Liver (tissue), 8 donors: ENCODE measurements at regions not wholly inside any gene's neighbourhood (a gene's known extent, or its start where the extent isn't known, plus 50 kb on each side); places are given as distances from the start of the nearest gene placed in this dataset.

Experiments used
- DNase-seq: peaks from one replicate; pipeline ENCODE4 v3.0.0-alpha.2; 2017; ENCODE audit warnings: low spot score
- H3K27ac ChIP-seq, 2 donors: one replicate each; pipeline ENCODE4 v1.7.0; 2013; ENCODE audit warnings: inconsistent platforms in 2 of 2, low read length in 2 of 2, control low read depth in 1 of 2, low read depth in 1 of 2, mild to moderate bottlenecking in 1 of 2
- H3K27me3 ChIP-seq, 4 donors: one replicate each; pipeline versions ENCODE4 v1.6.1 to v1.7.0; 2013; ENCODE audit warnings: low read length in 3 of 4, inconsistent platforms in 1 of 4, mild to moderate bottlenecking in 1 of 4, moderate library complexity in 1 of 4; ENCODE audit not compliant: control insufficient read depth in 4 of 4, insufficient read depth in 4 of 4
- H3K36me3 ChIP-seq, 4 donors: one replicate each; pipeline versions ENCODE4 v1.6.1 to v1.7.0; 2013; ENCODE audit warnings: low read length in 3 of 4, mild to moderate bottlenecking in 3 of 4, low read depth in 1 of 4, moderate library complexity in 1 of 4; ENCODE audit not compliant: control insufficient read depth in 4 of 4, insufficient read depth in 3 of 4
- H3K4me1 ChIP-seq, 4 donors: one replicate each; pipeline versions ENCODE4 v1.6.1 to v1.7.0; 2013; ENCODE audit warnings: low read length in 3 of 4, mild to moderate bottlenecking in 3 of 4, moderate library complexity in 1 of 4; ENCODE audit not compliant: control insufficient read depth in 4 of 4, insufficient read depth in 4 of 4
- H3K4me3 ChIP-seq, 3 donors: one replicate each; pipeline versions ENCODE4 v1.6.1 to v1.7.0; 2013; ENCODE audit warnings: low read length in 3 of 3, control low read depth in 1 of 3, low read depth in 1 of 3, mild to moderate bottlenecking in 1 of 3
- H3K9ac ChIP-seq, 2 donors: one replicate each; pipeline ENCODE4 v1.7.0; 2013; ENCODE audit warnings: low read length in 2 of 2, mild to moderate bottlenecking in 2 of 2, moderate library complexity in 2 of 2, control low read depth in 1 of 2, low read depth in 1 of 2
- H3K9me3 ChIP-seq, 4 donors: one replicate each; pipeline versions ENCODE4 v1.6.1 to v1.7.0; 2013; ENCODE audit warnings: low read length in 3 of 4; ENCODE audit not compliant: control insufficient read depth in 4 of 4
- EGR1 ChIP-seq, 2 donors: IDR thresholded peaks; 2 replicates each; pipeline ENCODE4 v1.6.1; 2016 to 2018; ENCODE audit warnings: antibody characterized with exemption in 2 of 2, low read depth in 2 of 2
- FOXA1 ChIP-seq: IDR thresholded peaks from 2 replicates; pipeline ENCODE4 v1.6.1; 2016; ENCODE audit warnings: antibody characterized with exemption
- FOXA2 ChIP-seq: IDR thresholded peaks from 2 replicates; pipeline ENCODE4 v1.6.1; 2016; ENCODE audit warnings: antibody characterized with exemption
- GABPA ChIP-seq, 2 donors: IDR thresholded peaks in 1 of 2; conservative IDR thresholded peaks in 1 of 2; 2 replicates each; pipeline ENCODE4 v1.6.1; 2016; ENCODE audit warnings: antibody characterized with exemption in 2 of 2, mild to moderate bottlenecking in 1 of 2, moderate library complexity in 1 of 2
- HNF4A ChIP-seq, 2 donors: conservative IDR thresholded peaks; 2 replicates each; pipeline ENCODE4 v1.6.1; 2016; ENCODE audit warnings: antibody characterized with exemption in 2 of 2, mild to moderate bottlenecking in 2 of 2
- HNF4G ChIP-seq: IDR thresholded peaks from 2 replicates; pipeline ENCODE4 v1.6.1; 2016; ENCODE audit warnings: antibody characterized with exemption
- JUND ChIP-seq, 2 donors: IDR thresholded peaks; 2 replicates each; pipeline ENCODE4 v1.6.1; 2016; ENCODE audit warnings: antibody characterized with exemption in 2 of 2
- NR2F2 ChIP-seq: IDR thresholded peaks from 2 replicates; pipeline ENCODE4 v1.6.1; 2016; ENCODE audit warnings: antibody characterized with exemption
- RAD21 ChIP-seq, 2 donors: IDR thresholded peaks; 2 replicates each; pipeline ENCODE4 v1.6.1; 2016; ENCODE audit warnings: antibody characterized with exemption in 2 of 2, mild to moderate bottlenecking in 2 of 2
- REST ChIP-seq: IDR thresholded peaks from 2 replicates; pipeline ENCODE4 v1.6.1; 2016; ENCODE audit warnings: antibody characterized with exemption, mild to moderate bottlenecking
- RXRA ChIP-seq, 2 donors: IDR thresholded peaks; 2 replicates each; pipeline ENCODE4 v1.6.1; 2017 to 2018; ENCODE audit warnings: antibody characterized with exemption in 2 of 2, mild to moderate bottlenecking in 1 of 2
- SP1 ChIP-seq: IDR thresholded peaks from 2 replicates; pipeline ENCODE4 v1.6.1; 2018; ENCODE audit warnings: antibody characterized with exemption, mild to moderate bottlenecking
- TAF1 ChIP-seq: conservative IDR thresholded peaks from 2 replicates; pipeline ENCODE4 v1.6.1; 2016; ENCODE audit warnings: antibody characterized with exemption, mild to moderate bottlenecking
- YY1 ChIP-seq: IDR thresholded peaks from 2 replicates; pipeline ENCODE4 v1.6.1; 2016; ENCODE audit warnings: antibody characterized with exemption, mild to moderate bottlenecking
- ZBTB33 ChIP-seq: IDR thresholded peaks from 2 replicates; pipeline ENCODE4 v1.6.1; 2016; ENCODE audit warnings: antibody characterized with exemption
- WGBS: extraction: QIAGEN DNeasy Blood & Tissue Kit; methylation state at CpG from one replicate; pipeline ENCODE4 v1.1.7; 2013; 5-methylcytosine and 5-hydroxymethylcytosine counted together
- TF ChIP-seq, protein P1 (sequence below): IDR thresholded peaks from 2 replicates; pipeline ENCODE4 v1.6.1; 2016; ENCODE audit warnings: antibody characterized with exemption
- TF ChIP-seq, protein P2 (sequence below): fragments of 150-350 bp; IDR thresholded peaks from 2 replicates; pipeline ENCODE4 v1.5.1; 2017; ENCODE audit warnings: improper control_type of control experiment, low read depth, low read length; ENCODE audit not compliant: missing input control
- TF ChIP-seq, protein P3 (sequence below): IDR thresholded peaks from 2 replicates; pipeline ENCODE4 v1.6.1; 2016; ENCODE audit warnings: antibody characterized with exemption
- donor health status: healthy.
- donor health status: healthy.
- donor health status: healthy.
- donor health status: healthy.
- donor health status: healthy.

GRCh38 chr6:139632840-139633239 is 258.4 kb upstream of the CITED2 start:
- Histone ChIP-seq H3K36me3 (no peaks in the 10 kb centered on the region), H3K4me1 (no peaks in the 10 kb centered on the region), H3K27ac (no peak overlapping the region), H3K9ac (no peak overlapping the region), H3K4me3 (no peak overlapping the region), H3K9me3 (no peaks in the 10 kb centered on the region), H3K27me3 (no peaks in the 10 kb centered on the region)
- WGBS: 62% methylated on average over 1 of the region's 1 CpG
- no peak for DNase-seq
- TF ChIP-seq FOXA1 (no peak), RAD21 (IDR thresholded peaks at IDR 0.05) (no peak), NR2F2 (no peak), RXRA (IDR thresholded peaks at IDR 0.05) (no peak), ZBTB33 (no peak), HNF4A (conservative IDR thresholded peaks at IDR 0.05) (no peak), SP1 (no peak), TAF1 (no peak), YY1 (no peak)
- TF ChIP-seq, protein P1, sequence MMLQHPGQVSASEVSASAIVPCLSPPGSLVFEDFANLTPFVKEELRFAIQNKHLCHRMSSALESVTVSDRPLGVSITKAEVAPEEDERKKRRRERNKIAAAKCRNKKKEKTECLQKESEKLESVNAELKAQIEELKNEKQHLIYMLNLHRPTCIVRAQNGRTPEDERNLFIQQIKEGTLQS: no peak

GRCh38 chr6:139628270-139628669 is 253.8 kb upstream of the CITED2 start:
- Histone ChIP-seq H3K9me3 (no peaks in the 10 kb centered on the region), H3K4me1 (peaks cover 0 to 14% (median 8%) of the 10 kb centered on the region in 4 donors), H3K27ac (no peak overlapping the region), H3K36me3 (no peaks in the 10 kb centered on the region), H3K4me3 (no peak overlapping the region), H3K27me3 (no peaks in the 10 kb centered on the region), H3K9ac (no peak overlapping the region)
- DNase-seq: no peak
- 83% methylated on average over 1 of the region's 1 CpG for WGBS
- TF ChIP-seq, protein P1: no peak
- TF ChIP-seq YY1 (no peak), RAD21 (IDR thresholded peaks at IDR 0.05) (no peak), HNF4G (no peak), RXRA (IDR thresholded peaks at IDR 0.05) (no peak), TAF1 (no peak), NR2F2 (no peak), HNF4A (conservative IDR thresholded peaks at IDR 0.05) (no peak), GABPA (IDR thresholded peaks at IDR 0.05 in 1 of 2, conservative IDR thresholded peaks at IDR 0.05 in 1 of 2) (no peak), SP1 (no peak), EGR1 (IDR thresholded peaks at IDR 0.05; ENCODE audit: low read depth in 2 of 2) (no peak), JUND (IDR thresholded peaks at IDR 0.05) (no peak), FOXA2 (no peak), FOXA1 (no peak), ZBTB33 (no peak), REST (no peak)
- TF ChIP-seq, protein P2, sequence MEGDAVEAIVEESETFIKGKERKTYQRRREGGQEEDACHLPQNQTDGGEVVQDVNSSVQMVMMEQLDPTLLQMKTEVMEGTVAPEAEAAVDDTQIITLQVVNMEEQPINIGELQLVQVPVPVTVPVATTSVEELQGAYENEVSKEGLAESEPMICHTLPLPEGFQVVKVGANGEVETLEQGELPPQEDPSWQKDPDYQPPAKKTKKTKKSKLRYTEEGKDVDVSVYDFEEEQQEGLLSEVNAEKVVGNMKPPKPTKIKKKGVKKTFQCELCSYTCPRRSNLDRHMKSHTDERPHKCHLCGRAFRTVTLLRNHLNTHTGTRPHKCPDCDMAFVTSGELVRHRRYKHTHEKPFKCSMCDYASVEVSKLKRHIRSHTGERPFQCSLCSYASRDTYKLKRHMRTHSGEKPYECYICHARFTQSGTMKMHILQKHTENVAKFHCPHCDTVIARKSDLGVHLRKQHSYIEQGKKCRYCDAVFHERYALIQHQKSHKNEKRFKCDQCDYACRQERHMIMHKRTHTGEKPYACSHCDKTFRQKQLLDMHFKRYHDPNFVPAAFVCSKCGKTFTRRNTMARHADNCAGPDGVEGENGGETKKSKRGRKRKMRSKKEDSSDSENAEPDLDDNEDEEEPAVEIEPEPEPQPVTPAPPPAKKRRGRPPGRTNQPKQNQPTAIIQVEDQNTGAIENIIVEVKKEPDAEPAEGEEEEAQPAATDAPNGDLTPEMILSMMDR: no peak
- TF ChIP-seq, protein P3, sequence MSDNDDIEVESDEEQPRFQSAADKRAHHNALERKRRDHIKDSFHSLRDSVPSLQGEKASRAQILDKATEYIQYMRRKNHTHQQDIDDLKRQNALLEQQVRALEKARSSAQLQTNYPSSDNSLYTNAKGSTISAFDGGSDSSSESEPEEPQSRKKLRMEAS: no peak
